Lower leg skin (tissue), 3 donors: ENCODE measurements at regions not wholly inside any gene's neighbourhood (a gene's known extent, or its start where the extent isn't known, plus 50 kb on each side); places are given as distances from the start of the nearest gene placed in this dataset.

Source experiments
- POLR2A ChIP-seq, 2 donors: fragments of 450-650 bp; IDR thresholded peaks; one replicate each; pipeline ENCODE4 v1.6.1; 2016 to 2017; ENCODE audit warnings: antibody characterized with exemption in 2 of 2, mild to moderate bottlenecking in 1 of 2, moderate library complexity in 1 of 2
- TF ChIP-seq, protein P1 (sequence below), 3 donors: fragments of 450-650 bp; IDR thresholded peaks; one replicate each; pipeline ENCODE4 v1.5.1; 2016; ENCODE audit warnings: antibody characterized with exemption in 3 of 3, mild to moderate bottlenecking in 3 of 3, moderate library complexity in 2 of 3

DNA sequence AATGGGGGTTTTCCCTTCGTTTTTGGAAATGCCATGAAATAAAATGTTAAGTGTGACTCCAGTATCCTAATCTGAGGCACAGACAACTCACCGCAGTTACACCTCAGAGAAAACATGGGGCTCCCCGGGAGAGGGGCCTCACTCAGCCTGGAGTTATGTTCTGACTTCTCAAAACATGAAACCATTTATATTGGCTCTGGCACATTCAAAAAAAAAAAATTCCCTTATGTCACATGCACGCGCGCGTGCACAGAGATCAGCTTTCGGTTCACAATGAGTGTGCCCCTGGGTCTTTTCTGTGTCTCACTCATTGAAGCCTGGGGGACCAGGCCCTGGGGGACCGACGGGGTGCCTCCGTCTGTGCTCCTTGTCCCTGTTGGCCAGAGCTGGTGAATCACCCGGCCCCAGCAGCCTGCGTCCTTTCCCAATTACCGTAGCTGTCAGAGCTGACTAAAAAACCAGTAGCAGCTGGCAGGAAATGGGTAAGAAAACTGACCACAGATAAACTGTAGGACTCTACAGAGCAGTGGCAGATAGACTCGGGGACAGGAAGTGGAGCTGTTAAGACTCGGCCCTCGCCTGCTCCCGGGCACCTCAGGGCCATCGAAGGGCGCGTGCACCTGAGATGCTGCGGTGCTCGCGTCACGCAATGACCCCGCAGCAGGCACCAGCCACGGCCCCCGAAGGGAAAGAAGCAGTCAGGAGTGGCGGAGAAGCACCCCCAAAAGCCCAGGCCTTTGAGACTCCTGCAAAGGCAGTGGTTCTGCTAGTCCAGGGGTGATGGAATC is 138.3 kb upstream of the ID2 start:
- no peak for TF ChIP-seq POLR2A (IDR thresholded peaks at IDR 0.05)
- TF ChIP-seq, protein P1, sequence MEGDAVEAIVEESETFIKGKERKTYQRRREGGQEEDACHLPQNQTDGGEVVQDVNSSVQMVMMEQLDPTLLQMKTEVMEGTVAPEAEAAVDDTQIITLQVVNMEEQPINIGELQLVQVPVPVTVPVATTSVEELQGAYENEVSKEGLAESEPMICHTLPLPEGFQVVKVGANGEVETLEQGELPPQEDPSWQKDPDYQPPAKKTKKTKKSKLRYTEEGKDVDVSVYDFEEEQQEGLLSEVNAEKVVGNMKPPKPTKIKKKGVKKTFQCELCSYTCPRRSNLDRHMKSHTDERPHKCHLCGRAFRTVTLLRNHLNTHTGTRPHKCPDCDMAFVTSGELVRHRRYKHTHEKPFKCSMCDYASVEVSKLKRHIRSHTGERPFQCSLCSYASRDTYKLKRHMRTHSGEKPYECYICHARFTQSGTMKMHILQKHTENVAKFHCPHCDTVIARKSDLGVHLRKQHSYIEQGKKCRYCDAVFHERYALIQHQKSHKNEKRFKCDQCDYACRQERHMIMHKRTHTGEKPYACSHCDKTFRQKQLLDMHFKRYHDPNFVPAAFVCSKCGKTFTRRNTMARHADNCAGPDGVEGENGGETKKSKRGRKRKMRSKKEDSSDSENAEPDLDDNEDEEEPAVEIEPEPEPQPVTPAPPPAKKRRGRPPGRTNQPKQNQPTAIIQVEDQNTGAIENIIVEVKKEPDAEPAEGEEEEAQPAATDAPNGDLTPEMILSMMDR (IDR thresholded peaks at IDR 0.05), result no peak
